ENCODE measurements at regions not wholly inside any gene's neighbourhood (a gene's known extent, or its start where the extent isn't known, plus 50 kb on each side); places are given as distances from the start of the nearest gene placed in this dataset.

DNA sequence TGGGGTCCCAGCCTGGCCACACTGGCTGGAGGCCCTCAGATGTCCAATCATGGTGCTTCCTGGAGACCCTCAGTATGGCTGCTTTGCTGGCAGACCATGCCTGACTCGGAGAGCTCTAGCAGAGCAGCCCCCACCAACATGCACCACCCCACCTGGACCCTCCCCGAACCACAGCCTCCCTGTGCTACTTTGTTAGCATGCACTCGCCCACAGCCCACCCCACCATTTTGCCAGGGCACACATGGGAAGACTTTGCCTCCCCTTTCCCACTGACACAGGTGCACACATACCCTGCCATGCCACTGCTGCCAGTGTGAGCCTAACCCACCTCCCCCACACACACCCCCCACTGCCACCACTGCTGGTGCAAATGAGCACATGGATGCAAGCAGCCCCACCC lies 497.5 kb upstream of the PBX1 start:
- TF ChIP-seq EZH2 (IDR thresholded peaks at IDR 0.05) (no peak), RAD21 (IDR thresholded peaks at IDR 0.05; ENCODE audit: low read depth) (no peak), ATF3 (IDR thresholded peaks at IDR 0.05) (no peak), CTCF (IDR thresholded peaks at IDR 0.05 in 2 of 3, conservative IDR thresholded peaks at IDR 0.05 in 1 of 3; ENCODE audit: borderline replicate concordance in 1 of 3, insufficient read depth in 1 of 3, low read depth in 2 of 3, low read length in 2 of 3) (no peak), EGR1 (IDR thresholded peaks at IDR 0.05; ENCODE audit: low read depth) (no peak), POLR2A (IDR thresholded peaks at IDR 0.05; ENCODE audit: borderline replicate concordance, extremely low read depth, insufficient read depth, insufficient read length) (no peak), EZH2phosphoT487 (IDR thresholded peaks at IDR 0.05; ENCODE audit: borderline replicate concordance) (no peak), SP1 (IDR thresholded peaks at IDR 0.05; ENCODE audit: low read depth) (no peak), ZNF274 (IDR thresholded peaks at IDR 0.05; ENCODE audit: low read depth, low read length) (no peak)
- TF ChIP-seq, protein P1, sequence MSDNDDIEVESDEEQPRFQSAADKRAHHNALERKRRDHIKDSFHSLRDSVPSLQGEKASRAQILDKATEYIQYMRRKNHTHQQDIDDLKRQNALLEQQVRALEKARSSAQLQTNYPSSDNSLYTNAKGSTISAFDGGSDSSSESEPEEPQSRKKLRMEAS (IDR thresholded peaks at IDR 0.05): no peak

Data from HCT116 (cell line).